ENCODE measurements at regions not wholly inside any gene's neighbourhood (a gene's known extent, or its start where the extent isn't known, plus 50 kb on each side); places are given as distances from the start of the nearest gene placed in this dataset.
"Not testable (repeated sequence)": the region's sequence is repeated elsewhere in the genome, so short reads cannot be mapped to it uniquely, and the experiment has no call there.

GRCh38 chr17:63039899-63040602, 74.0 kb downstream of the TANC2 start:
- H3K27me3 ChIP-seq: no peaks in the 10 kb centered on the region
- no peak overlapping the region for H3K4me3 ChIP-seq (ENCODE audit: low read depth in 1 of 2, low read length in 1 of 2)
- TF ChIP-seq CTCF (IDR thresholded peaks at IDR 0.05): no peak
- no peaks in the 10 kb centered on the region for H3K4me1 ChIP-seq (ENCODE audit: control insufficient read depth in 1 of 2, insufficient read depth in 1 of 2, low read depth in 1 of 2, low read length in 1 of 2)
- H3K36me3 ChIP-seq: no peaks in the 10 kb centered on the region
- no peak overlapping the region for H3K27ac ChIP-seq
- no peaks in the 10 kb centered on the region for H3K9me3 ChIP-seq

GRCh38 chr17:63040816-63041215, 74.8 kb downstream of the TANC2 start:
- no peaks in the 10 kb centered on the region for H3K9me3 ChIP-seq
- H3K4me1 ChIP-seq (ENCODE audit: control insufficient read depth in 1 of 2, insufficient read depth in 1 of 2, low read depth in 1 of 2, low read length in 1 of 2): no peaks in the 10 kb centered on the region
- H3K27me3 ChIP-seq: no peaks in the 10 kb centered on the region
- H3K36me3 ChIP-seq: no peaks in the 10 kb centered on the region
- TF ChIP-seq CTCF (IDR thresholded peaks at IDR 0.05): no peak
- no peak overlapping the region for H3K4me3 ChIP-seq (ENCODE audit: low read depth in 1 of 2, low read length in 1 of 2)
- H3K27ac ChIP-seq: no peak overlapping the region

GRCh38 chr17:63041251-63041650, 75.2 kb downstream of the TANC2 start:
- no peak for TF ChIP-seq CTCF (IDR thresholded peaks at IDR 0.05)
- no peaks in the 10 kb centered on the region for H3K36me3 ChIP-seq
- no peaks in the 10 kb centered on the region for H3K4me1 ChIP-seq (ENCODE audit: control insufficient read depth in 1 of 2, insufficient read depth in 1 of 2, low read depth in 1 of 2, low read length in 1 of 2)
- H3K27me3 ChIP-seq: no peaks in the 10 kb centered on the region
- H3K27ac ChIP-seq: no peak overlapping the region
- H3K4me3 ChIP-seq (ENCODE audit: low read depth in 1 of 2, low read length in 1 of 2): no peak overlapping the region
- no peaks in the 10 kb centered on the region for H3K9me3 ChIP-seq

- H3K4me3 ChIP-seq (ENCODE audit: low read depth in 1 of 2, low read length in 1 of 2): no peak overlapping the region
- H3K36me3 ChIP-seq: no peaks in the 10 kb centered on the region
- no peaks in the 10 kb centered on the region for H3K4me1 ChIP-seq (ENCODE audit: control insufficient read depth in 1 of 2, insufficient read depth in 1 of 2, low read depth in 1 of 2, low read length in 1 of 2)
- no peak for TF ChIP-seq CTCF (IDR thresholded peaks at IDR 0.05)
- H3K27me3 ChIP-seq: no peaks in the 10 kb centered on the region
- no peaks in the 10 kb centered on the region for H3K9me3 ChIP-seq
- H3K27ac ChIP-seq: no peak overlapping the region
Measured at GRCh38 chr17:63041722-63042121, 75.7 kb downstream of the TANC2 start.

- no peak for TF ChIP-seq CTCF (IDR thresholded peaks at IDR 0.05)
- no peaks in the 10 kb centered on the region for H3K9me3 ChIP-seq
- H3K27me3 ChIP-seq: no peaks in the 10 kb centered on the region
- H3K27ac ChIP-seq: no peak overlapping the region
- no peaks in the 10 kb centered on the region for H3K36me3 ChIP-seq
- H3K4me1 ChIP-seq (ENCODE audit: control insufficient read depth in 1 of 2, insufficient read depth in 1 of 2, low read depth in 1 of 2, low read length in 1 of 2): no peaks in the 10 kb centered on the region
- H3K4me3 ChIP-seq (ENCODE audit: low read depth in 1 of 2, low read length in 1 of 2): no peak overlapping the region
Measured at GRCh38 chr17:63042256-63042812, 76.3 kb downstream of the TANC2 start.

GRCh38 chr17:63057560-63057959, 91.5 kb downstream of the TANC2 start:
- not testable (repeated sequence) for H3K36me3 ChIP-seq; H3K9me3 ChIP-seq; H3K27me3 ChIP-seq; H3K4me3 ChIP-seq (ENCODE audit: low read depth in 1 of 2, low read length in 1 of 2); H3K27ac ChIP-seq; H3K4me1 ChIP-seq (ENCODE audit: control insufficient read depth in 1 of 2, insufficient read depth in 1 of 2, low read depth in 1 of 2, low read length in 1 of 2)

Data from neutrophil (primary cell).